Calu3 (cell line): ENCODE measurements at regions not wholly inside any gene's neighbourhood (a gene's known extent, or its start where the extent isn't known, plus 50 kb on each side); places are given as distances from the start of the nearest gene placed in this dataset.
A peak's percentile ranks its signal among the peaks of the same experiment; 100 is the strongest.
"Not testable (repeated sequence)": the region's sequence is repeated elsewhere in the genome, so short reads cannot be mapped to it uniquely, and the experiment has no call there.

Experiments
- BruUV-seq: library from RNA; stranded (reverse); fragments of 400-500 nt; replicated peaks from 2 replicates; lab custom pipeline; 2021; lab: Mats Ljungman, UMichigan
- CTCF ChIA-PET: fragments of 300-600 bp; sonication (Branson Sonifier 250); formaldehyde crosslinking; loops from one replicate; lab custom pipeline; 2022; ENCODE audit warnings: antibody characterized with exemption; lab: Charles Lee
- DNase-seq: peaks from one replicate; pipeline ENCODE4 v3.0.0; 2022
- H3K27ac Mint-ChIP-seq: one replicate; pipeline ENCODE4 v1.8.0; 2022; ENCODE audit warnings: mixed read lengths; ENCODE audit not compliant: unreplicated experiment
- H3K27me3 Mint-ChIP-seq: one replicate; pipeline ENCODE4 v1.8.0; 2022; ENCODE audit warnings: mixed read lengths; ENCODE audit not compliant: unreplicated experiment
- H3K36me3 Mint-ChIP-seq: one replicate; pipeline ENCODE4 v1.8.0; 2022; ENCODE audit warnings: mild to moderate bottlenecking, moderate library complexity, mixed read lengths; ENCODE audit not compliant: insufficient read depth, unreplicated experiment
- H3K4me1 Mint-ChIP-seq: one replicate; pipeline ENCODE4 v1.8.0; 2022; ENCODE audit warnings: mild to moderate bottlenecking, low read depth, mixed read lengths; ENCODE audit not compliant: unreplicated experiment
- H3K4me3 Mint-ChIP-seq: one replicate; pipeline ENCODE4 v1.8.0; 2022; ENCODE audit warnings: mild to moderate bottlenecking, low read depth, moderate library complexity, mixed read lengths; ENCODE audit not compliant: unreplicated experiment
- H3K9me3 Mint-ChIP-seq: one replicate; pipeline ENCODE4 v1.8.0; 2022; ENCODE audit warnings: low read depth, mixed read lengths; ENCODE audit not compliant: unreplicated experiment
- intact Hi-C: fragments of 100-400 bp; cut with micrococcal nuclease; formaldehyde crosslinking; loops from one replicate; pipeline ENCODE4 v1.10.0; 2022; ENCODE audit not compliant: unreplicated experiment
- TF ChIP-seq, protein P1 (sequence below): fragments of 200-600 bp; IDR thresholded peaks from one replicate; pipeline ENCODE4 v1.8.0; 2022; ENCODE audit warnings: antibody characterized with exemption; ENCODE audit not compliant: unreplicated experiment

DNA sequence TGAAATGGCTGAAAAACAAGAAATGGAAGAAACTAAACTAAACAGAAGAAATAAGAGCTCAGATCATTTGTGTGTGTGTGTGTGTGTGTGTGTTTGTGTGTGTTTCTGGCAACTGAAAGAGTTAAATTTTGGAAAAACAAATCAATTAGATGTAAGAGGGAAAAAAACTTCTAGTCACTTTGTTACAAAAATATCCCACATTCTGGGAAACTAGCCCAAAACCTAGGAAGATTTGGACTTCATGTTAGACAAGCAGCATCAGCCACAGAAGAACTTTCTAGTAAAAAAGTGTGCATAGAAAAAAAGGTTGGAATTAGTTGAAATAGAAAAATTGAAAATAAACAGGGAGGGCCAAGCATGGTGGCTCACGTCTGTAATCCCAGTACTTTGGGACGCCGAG is 111.6 kb upstream of the PRKG2 start:
- TF ChIP-seq, protein P1, sequence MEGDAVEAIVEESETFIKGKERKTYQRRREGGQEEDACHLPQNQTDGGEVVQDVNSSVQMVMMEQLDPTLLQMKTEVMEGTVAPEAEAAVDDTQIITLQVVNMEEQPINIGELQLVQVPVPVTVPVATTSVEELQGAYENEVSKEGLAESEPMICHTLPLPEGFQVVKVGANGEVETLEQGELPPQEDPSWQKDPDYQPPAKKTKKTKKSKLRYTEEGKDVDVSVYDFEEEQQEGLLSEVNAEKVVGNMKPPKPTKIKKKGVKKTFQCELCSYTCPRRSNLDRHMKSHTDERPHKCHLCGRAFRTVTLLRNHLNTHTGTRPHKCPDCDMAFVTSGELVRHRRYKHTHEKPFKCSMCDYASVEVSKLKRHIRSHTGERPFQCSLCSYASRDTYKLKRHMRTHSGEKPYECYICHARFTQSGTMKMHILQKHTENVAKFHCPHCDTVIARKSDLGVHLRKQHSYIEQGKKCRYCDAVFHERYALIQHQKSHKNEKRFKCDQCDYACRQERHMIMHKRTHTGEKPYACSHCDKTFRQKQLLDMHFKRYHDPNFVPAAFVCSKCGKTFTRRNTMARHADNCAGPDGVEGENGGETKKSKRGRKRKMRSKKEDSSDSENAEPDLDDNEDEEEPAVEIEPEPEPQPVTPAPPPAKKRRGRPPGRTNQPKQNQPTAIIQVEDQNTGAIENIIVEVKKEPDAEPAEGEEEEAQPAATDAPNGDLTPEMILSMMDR, result no peak
- Mint-ChIP-seq H3K27me3 (no peaks in the 10 kb centered on the region), H3K36me3 (no peaks in the 10 kb centered on the region), H3K9me3 (peaks cover 3% of the 10 kb centered on the region), H3K4me1 (no peaks in the 10 kb centered on the region), H3K27ac (no peak overlapping the region), H3K4me3 (no peak overlapping the region)
- intact Hi-C loops, result no loop called here
- DNase-seq, result no peak
- BruUV-seq, result no TSS peak
- CTCF ChIA-PET, result no interaction called here

- intact Hi-C loops, BruUV-seq, H3K36me3 Mint-ChIP-seq: not testable (repeated sequence)
These were observed 109.6 kb upstream of the PRKG2 start for GRCh38 chr4:81324594-81324993.

GRCh38 chr4:81319657-81320056 is 104.6 kb upstream of the PRKG2 start:
- DNase-seq, result no peak
- intact Hi-C loops, result no loop called here
- TF ChIP-seq, protein P1, result no peak

More at GRCh38 chr4:81324594-81324993, 109.6 kb upstream of the PRKG2 start:
- H3K4me3 Mint-ChIP-seq, H3K27ac Mint-ChIP-seq, CTCF ChIA-PET, H3K9me3 Mint-ChIP-seq, H3K4me1 Mint-ChIP-seq, DNase-seq, H3K27me3 Mint-ChIP-seq: not testable (repeated sequence)

GRCh38 chr4:81314897-81315470 is 100.0 kb upstream of the PRKG2 start:
- no TSS peak for BruUV-seq
- Mint-ChIP-seq H3K27ac (no peak overlapping the region), H3K4me1 (peaks cover 21% of the 10 kb centered on the region), H3K4me3 (no peak overlapping the region), H3K27me3 (no peaks in the 10 kb centered on the region), H3K36me3 (peaks cover 4% of the 10 kb centered on the region), H3K9me3 (no peaks in the 10 kb centered on the region)
- intact Hi-C loops, result no loop called here
- DNase-seq, result no peak
- CTCF ChIA-PET, result interaction anchor here (0.7 kb wide), 1 partner anchor 9 kb away, joined by 3 read pairs; no protein-coding TSS in a partner anchor
- TF ChIP-seq, protein P1, result no peak

More at GRCh38 chr4:81319657-81320056, 104.6 kb upstream of the PRKG2 start:
- H3K4me3 Mint-ChIP-seq, result no peak overlapping the region
- H3K36me3 Mint-ChIP-seq, result peaks cover 1% of the 10 kb centered on the region
- CTCF ChIA-PET, result no interaction called here
- H3K27ac Mint-ChIP-seq, result peak overlapping the region; percentile 19
- no TSS peak for BruUV-seq
- H3K27me3 Mint-ChIP-seq, result no peaks in the 10 kb centered on the region
- peaks cover 3% of the 10 kb centered on the region for H3K9me3 Mint-ChIP-seq
- H3K4me1 Mint-ChIP-seq, result peaks cover 17% of the 10 kb centered on the region

GRCh38 chr4:81314196-81314896 is 99.3 kb upstream of the PRKG2 start:
- no TSS peak for BruUV-seq
- Mint-ChIP-seq H3K27ac (no peak overlapping the region), H3K9me3 (no peaks in the 10 kb centered on the region), H3K36me3 (peaks cover 4% of the 10 kb centered on the region), H3K4me1 (peaks cover 15% of the 10 kb centered on the region), H3K27me3 (no peaks in the 10 kb centered on the region), H3K4me3 (no peak overlapping the region)
- intact Hi-C loops, result no loop called here
- DNase-seq, result peak; percentile 63
- TF ChIP-seq, protein P1, result no peak
- CTCF ChIA-PET, result no interaction called here
